ENCODE measurements at regions not wholly inside any gene's neighbourhood (a gene's known extent, or its start where the extent isn't known, plus 50 kb on each side); places are given as distances from the start of the nearest gene placed in this dataset.

GRCh38 chr3:31050296-31050695 is 155.8 kb upstream of the GADL1 start:
- Histone ChIP-seq H3K4ac (ENCODE audit: low read depth in 1 of 2, low read length in 2 of 2) (no peak overlapping the region), H3K79me1 (replicated peaks; ENCODE audit: low read length, poor library complexity, severe bottlenecking) (no peaks in the 10 kb centered on the region), H3K36me3 (ENCODE audit: control insufficient read depth in 1 of 2, insufficient read depth in 2 of 2, low read depth in 1 of 2, low read length in 2 of 2) (no peaks in the 10 kb centered on the region), H2BK5ac (ENCODE audit: low read depth, low read length, poor library complexity, severe bottlenecking) (no peak overlapping the region), H3K9ac (ENCODE audit: low read length) (no peak overlapping the region), H3K4me3 (ENCODE audit: insufficient read depth in 1 of 2, low read depth in 1 of 2, low read length in 2 of 2) (no peak overlapping the region), H3K9me3 (ENCODE audit: control insufficient read depth, low read length) (no peaks in the 10 kb centered on the region), H3K4me2 (ENCODE audit: low read length, poor library complexity, severe bottlenecking) (no peak overlapping the region), H3K23ac (ENCODE audit: low read length in 2 of 2) (no peak overlapping the region), H2BK12ac (ENCODE audit: low read length in 2 of 2) (no peak overlapping the region), H3K14ac (ENCODE audit: low read length in 2 of 2) (no peak overlapping the region), H2AK5ac (ENCODE audit: low read length, severe bottlenecking) (no peak overlapping the region), H2AFZ (ENCODE audit: low read depth, low read length) (no peak overlapping the region), H2BK15ac (ENCODE audit: low read depth, poor library complexity, severe bottlenecking) (no peak overlapping the region), H3K27me3 (ENCODE audit: control insufficient read depth in 1 of 2, insufficient read depth in 1 of 2, low read length in 2 of 2) (no peaks in the 10 kb centered on the region), H3K27ac (ENCODE audit: low read length, poor library complexity, severe bottlenecking) (no peak overlapping the region), H4K8ac (ENCODE audit: low read length) (no peak overlapping the region), H4K91ac (ENCODE audit: low read length) (no peak overlapping the region), H2BK120ac (ENCODE audit: low read depth, low read length) (no peak overlapping the region), H3K4me1 (ENCODE audit: control insufficient read depth, insufficient read depth, low read depth, low read length) (no peaks in the 10 kb centered on the region), H3K18ac (ENCODE audit: low read depth in 1 of 2, low read length in 2 of 2) (no peak overlapping the region)
- DNase-seq = no peak

- Histone ChIP-seq H2BK12ac (ENCODE audit: low read length in 2 of 2) (no peak overlapping the region), H3K36me3 (ENCODE audit: control insufficient read depth in 1 of 2, insufficient read depth in 2 of 2, low read depth in 1 of 2, low read length in 2 of 2) (no peaks in the 10 kb centered on the region), H4K91ac (ENCODE audit: low read length) (no peak overlapping the region), H3K27me3 (ENCODE audit: control insufficient read depth in 1 of 2, insufficient read depth in 1 of 2, low read length in 2 of 2) (no peaks in the 10 kb centered on the region), H3K23ac (ENCODE audit: low read length in 2 of 2) (no peak overlapping the region), H2BK5ac (ENCODE audit: low read depth, low read length, poor library complexity, severe bottlenecking) (no peak overlapping the region), H2AK5ac (ENCODE audit: low read length, severe bottlenecking) (no peak overlapping the region), H3K9ac (ENCODE audit: low read length) (no peak overlapping the region), H3K4ac (ENCODE audit: low read depth in 1 of 2, low read length in 2 of 2) (no peak overlapping the region), H3K79me1 (replicated peaks; ENCODE audit: low read length, poor library complexity, severe bottlenecking) (no peaks in the 10 kb centered on the region), H3K14ac (ENCODE audit: low read length in 2 of 2) (no peak overlapping the region), H4K8ac (ENCODE audit: low read length) (no peak overlapping the region), H3K4me2 (ENCODE audit: low read length, poor library complexity, severe bottlenecking) (no peak overlapping the region), H3K9me3 (ENCODE audit: control insufficient read depth, low read length) (no peaks in the 10 kb centered on the region), H3K4me3 (ENCODE audit: insufficient read depth in 1 of 2, low read depth in 1 of 2, low read length in 2 of 2) (no peak overlapping the region), H2BK120ac (ENCODE audit: low read depth, low read length) (no peak overlapping the region), H2AFZ (ENCODE audit: low read depth, low read length) (no peak overlapping the region), H3K27ac (ENCODE audit: low read length, poor library complexity, severe bottlenecking) (no peak overlapping the region), H3K18ac (ENCODE audit: low read depth in 1 of 2, low read length in 2 of 2) (no peak overlapping the region), H2BK15ac (ENCODE audit: low read depth, poor library complexity, severe bottlenecking) (no peak overlapping the region), H3K4me1 (ENCODE audit: control insufficient read depth, insufficient read depth, low read depth, low read length) (no peaks in the 10 kb centered on the region)
- no peak for DNase-seq
- 88% methylated on average over 1 of the region's 1 CpG for WGBS
Measured at GRCh38 chr3:31051226-31051625, 156.8 kb upstream of the GADL1 start.

GRCh38 chr3:31053299-31053698 is 158.8 kb upstream of the GADL1 start:
- Histone ChIP-seq H3K36me3 (ENCODE audit: control insufficient read depth in 1 of 2, insufficient read depth in 2 of 2, low read depth in 1 of 2, low read length in 2 of 2) (no peaks in the 10 kb centered on the region), H3K23ac (ENCODE audit: low read length in 2 of 2) (no peak overlapping the region), H3K4me3 (ENCODE audit: insufficient read depth in 1 of 2, low read depth in 1 of 2, low read length in 2 of 2) (no peak overlapping the region), H3K4ac (ENCODE audit: low read depth in 1 of 2, low read length in 2 of 2) (no peak overlapping the region), H4K8ac (ENCODE audit: low read length) (no peak overlapping the region), H2AK5ac (ENCODE audit: low read length, severe bottlenecking) (no peak overlapping the region), H3K18ac (ENCODE audit: low read depth in 1 of 2, low read length in 2 of 2) (no peak overlapping the region), H2BK120ac (ENCODE audit: low read depth, low read length) (no peak overlapping the region), H3K27me3 (ENCODE audit: control insufficient read depth in 1 of 2, insufficient read depth in 1 of 2, low read length in 2 of 2) (no peaks in the 10 kb centered on the region), H3K4me1 (ENCODE audit: control insufficient read depth, insufficient read depth, low read depth, low read length) (no peaks in the 10 kb centered on the region), H2BK15ac (ENCODE audit: low read depth, poor library complexity, severe bottlenecking) (no peak overlapping the region), H3K9me3 (ENCODE audit: control insufficient read depth, low read length) (peaks cover 5% of the 10 kb centered on the region), H2BK12ac (ENCODE audit: low read length in 2 of 2) (no peak overlapping the region), H2AFZ (ENCODE audit: low read depth, low read length) (no peak overlapping the region), H3K14ac (ENCODE audit: low read length in 2 of 2) (no peak overlapping the region), H3K79me1 (replicated peaks; ENCODE audit: low read length, poor library complexity, severe bottlenecking) (no peaks in the 10 kb centered on the region), H3K27ac (ENCODE audit: low read length, poor library complexity, severe bottlenecking) (no peak overlapping the region), H4K91ac (ENCODE audit: low read length) (no peak overlapping the region), H2BK5ac (ENCODE audit: low read depth, low read length, poor library complexity, severe bottlenecking) (no peak overlapping the region), H3K4me2 (ENCODE audit: low read length, poor library complexity, severe bottlenecking) (no peak overlapping the region), H3K9ac (ENCODE audit: low read length) (peak overlapping the region; percentile 13)
- no peak for DNase-seq
- 100% methylated on average over 1 of the region's 1 CpG for WGBS

- Histone ChIP-seq H3K4ac (ENCODE audit: low read depth in 1 of 2, low read length in 2 of 2) (no peak overlapping the region), H3K36me3 (ENCODE audit: control insufficient read depth in 1 of 2, insufficient read depth in 2 of 2, low read depth in 1 of 2, low read length in 2 of 2) (no peaks in the 10 kb centered on the region), H3K27me3 (ENCODE audit: control insufficient read depth in 1 of 2, insufficient read depth in 1 of 2, low read length in 2 of 2) (no peaks in the 10 kb centered on the region), H3K18ac (ENCODE audit: low read depth in 1 of 2, low read length in 2 of 2) (no peak overlapping the region), H4K91ac (ENCODE audit: low read length) (no peak overlapping the region), H3K14ac (ENCODE audit: low read length in 2 of 2) (no peak overlapping the region), H3K4me3 (ENCODE audit: insufficient read depth in 1 of 2, low read depth in 1 of 2, low read length in 2 of 2) (no peak overlapping the region), H2BK15ac (ENCODE audit: low read depth, poor library complexity, severe bottlenecking) (no peak overlapping the region), H3K9ac (ENCODE audit: low read length) (peak overlapping the region; percentile 13), H3K79me1 (replicated peaks; ENCODE audit: low read length, poor library complexity, severe bottlenecking) (no peaks in the 10 kb centered on the region), H2AK5ac (ENCODE audit: low read length, severe bottlenecking) (no peak overlapping the region), H4K8ac (ENCODE audit: low read length) (no peak overlapping the region), H3K4me2 (ENCODE audit: low read length, poor library complexity, severe bottlenecking) (no peak overlapping the region), H2BK5ac (ENCODE audit: low read depth, low read length, poor library complexity, severe bottlenecking) (no peak overlapping the region), H3K27ac (ENCODE audit: low read length, poor library complexity, severe bottlenecking) (no peak overlapping the region), H3K23ac (ENCODE audit: low read length in 2 of 2) (no peak overlapping the region), H2BK120ac (ENCODE audit: low read depth, low read length) (no peak overlapping the region), H2AFZ (ENCODE audit: low read depth, low read length) (no peak overlapping the region), H3K9me3 (ENCODE audit: control insufficient read depth, low read length) (peaks cover 13% of the 10 kb centered on the region), H3K4me1 (ENCODE audit: control insufficient read depth, insufficient read depth, low read depth, low read length) (no peaks in the 10 kb centered on the region), H2BK12ac (ENCODE audit: low read length in 2 of 2) (no peak overlapping the region)
- no peak for DNase-seq
- 80% methylated on average over 2 of the region's 6 CpGs for WGBS
Measured at GRCh38 chr3:31054032-31054431, 159.6 kb upstream of the GADL1 start.
